ACC112 (cell line): ENCODE measurements at regions not wholly inside any gene's neighbourhood (a gene's known extent, or its start where the extent isn't known, plus 50 kb on each side); places are given as distances from the start of the nearest gene placed in this dataset.

ENCODE experiments used
- H2AFZ ChIP-seq: fragments of 200-600 bp; sonication (generic); one replicate; pipeline ENCODE4 v1.6.0; 2017; ENCODE audit warnings: antibody characterized with exemption, low read length; ENCODE audit not compliant: unreplicated experiment
- H3K27ac ChIP-seq: fragments of 200-600 bp; sonication (generic); 2 replicates; pipeline ENCODE4 v1.5.1; 2014; ENCODE audit warnings: low read depth, mild to moderate bottlenecking, antibody characterized with exemption, low read length, moderate library complexity
- H3K27me3 ChIP-seq: fragments of 200-600 bp; sonication (generic); 2 replicates; pipeline ENCODE4 v1.6.1; 2014; ENCODE audit warnings: mild to moderate bottlenecking, antibody characterized with exemption, low read length, moderate library complexity, mixed read lengths; ENCODE audit not compliant: insufficient read depth
- H3K36me3 ChIP-seq: fragments of 200-600 bp; sonication (generic); 2 replicates; pipeline ENCODE4 v1.6.1; 2016; ENCODE audit warnings: mild to moderate bottlenecking, antibody characterized with exemption, low read length, moderate library complexity, mixed read lengths; ENCODE audit not compliant: insufficient read depth
- H3K4me1 ChIP-seq: fragments of 200-600 bp; sonication (generic); one replicate; pipeline ENCODE4 v1.6.1; 2016; ENCODE audit warnings: low read length, mixed read lengths; ENCODE audit not compliant: insufficient read depth, unreplicated experiment, control insufficient read depth
- H3K4me3 ChIP-seq: fragments of 200-600 bp; sonication (generic); 2 replicates; pipeline ENCODE4 v1.5.1; 2014; ENCODE audit warnings: mild to moderate bottlenecking, low read depth, low read length
- H3K79me2 ChIP-seq: fragments of 200-600 bp; sonication (generic); one replicate; pipeline ENCODE4 v1.6.0; 2016; ENCODE audit warnings: low read length; ENCODE audit not compliant: control insufficient read depth, unreplicated experiment, insufficient read depth

- no peaks in the 10 kb centered on the region for H3K79me2 ChIP-seq
- H3K4me3 ChIP-seq = no peak overlapping the region
- no peaks in the 10 kb centered on the region for H3K27me3 ChIP-seq
- H3K27ac ChIP-seq = no peak overlapping the region
- H3K4me1 ChIP-seq = peaks cover 50% of the 10 kb centered on the region
- H3K36me3 ChIP-seq = no peaks in the 10 kb centered on the region
- H2AFZ ChIP-seq = no peak overlapping the region
Observed at GRCh38 chr2:42904576-42904876, 112.1 kb upstream of the HAAO start.

GRCh38 chr2:42903821-42904575 is 111.6 kb upstream of the HAAO start:
- H3K4me1 ChIP-seq = peaks cover 50% of the 10 kb centered on the region
- no peak overlapping the region for H3K27ac ChIP-seq
- no peaks in the 10 kb centered on the region for H3K36me3 ChIP-seq
- no peaks in the 10 kb centered on the region for H3K27me3 ChIP-seq
- no peak overlapping the region for H2AFZ ChIP-seq
- H3K4me3 ChIP-seq = no peak overlapping the region
- no peaks in the 10 kb centered on the region for H3K79me2 ChIP-seq

- Histone ChIP-seq H3K27me3 (no peaks in the 10 kb centered on the region), H3K4me3 (no peak overlapping the region), H3K27ac (no peak overlapping the region), H3K79me2 (no peaks in the 10 kb centered on the region), H3K4me1 (peaks cover 50% of the 10 kb centered on the region), H2AFZ (no peak overlapping the region), H3K36me3 (no peaks in the 10 kb centered on the region)
Observed at GRCh38 chr2:42902939-42903709, 110.7 kb upstream of the HAAO start.

GRCh38 chr2:42901076-42901640 is 108.8 kb upstream of the HAAO start:
- no peaks in the 10 kb centered on the region for H3K36me3 ChIP-seq
- peak overlapping the region; percentile 43 for H2AFZ ChIP-seq
- peaks cover 36% of the 10 kb centered on the region for H3K4me1 ChIP-seq
- H3K79me2 ChIP-seq = no peaks in the 10 kb centered on the region
- no peak overlapping the region for H3K4me3 ChIP-seq
- no peaks in the 10 kb centered on the region for H3K27me3 ChIP-seq
- H3K27ac ChIP-seq = peak overlapping the region; percentile 19; the same call in 1 of the 2 replicates

- no peaks in the 10 kb centered on the region for H3K36me3 ChIP-seq
- H3K4me3 ChIP-seq = no peak overlapping the region
- peaks cover 29% of the 10 kb centered on the region for H3K4me1 ChIP-seq
- no peaks in the 10 kb centered on the region for H3K79me2 ChIP-seq
- no peaks in the 10 kb centered on the region for H3K27me3 ChIP-seq
- no peak overlapping the region for H3K27ac ChIP-seq
- H2AFZ ChIP-seq = no peak overlapping the region
Observed at GRCh38 chr2:42900289-42900891, 108.0 kb upstream of the HAAO start.

GRCh38 chr2:42897358-42897757 is 105.0 kb upstream of the HAAO start:
- no peak overlapping the region for H2AFZ ChIP-seq

GRCh38 chr2:42895791-42896135 is 103.4 kb upstream of the HAAO start:
- Histone ChIP-seq H3K27ac (no peak overlapping the region), H3K36me3 (no peaks in the 10 kb centered on the region), H2AFZ (no peak overlapping the region), H3K4me1 (peaks cover 6% of the 10 kb centered on the region), H3K4me3 (no peak overlapping the region), H3K27me3 (no peaks in the 10 kb centered on the region), H3K79me2 (no peaks in the 10 kb centered on the region)

More at GRCh38 chr2:42897358-42897757, 105.0 kb upstream of the HAAO start:
- peaks cover 16% of the 10 kb centered on the region for H3K4me1 ChIP-seq
- no peaks in the 10 kb centered on the region for H3K36me3 ChIP-seq
- no peak overlapping the region for H3K27ac ChIP-seq
- H3K27me3 ChIP-seq = no peaks in the 10 kb centered on the region
- no peaks in the 10 kb centered on the region for H3K79me2 ChIP-seq
- no peak overlapping the region for H3K4me3 ChIP-seq

GRCh38 chr2:42895134-42895790 is 102.9 kb upstream of the HAAO start:
- Histone ChIP-seq H3K79me2 (no peaks in the 10 kb centered on the region), H2AFZ (no peak overlapping the region)

GRCh38 chr2:42893047-42893758 is 100.8 kb upstream of the HAAO start:
- 0 out of 2 replicates have a peak, but pooled peaks cover 6% of the 10 kb centered on the region for H3K36me3 ChIP-seq
- no peak overlapping the region for H3K4me3 ChIP-seq
- no peaks in the 10 kb centered on the region for H3K27me3 ChIP-seq
- H3K27ac ChIP-seq = no peak overlapping the region
- H2AFZ ChIP-seq = no peak overlapping the region
- peaks cover 8% of the 10 kb centered on the region for H3K4me1 ChIP-seq
- no peaks in the 10 kb centered on the region for H3K79me2 ChIP-seq

More at GRCh38 chr2:42895134-42895790, 102.9 kb upstream of the HAAO start:
- H3K36me3 ChIP-seq = no peaks in the 10 kb centered on the region
- H3K4me1 ChIP-seq = peaks cover 3% of the 10 kb centered on the region
- no peaks in the 10 kb centered on the region for H3K27me3 ChIP-seq
- no peak overlapping the region for H3K4me3 ChIP-seq
- no peak overlapping the region for H3K27ac ChIP-seq
